K562 (cell line): ENCODE measurements at regions not wholly inside any gene's neighbourhood (a gene's known extent, or its start where the extent isn't known, plus 50 kb on each side); places are given as distances from the start of the nearest gene placed in this dataset.

Experiments used
- ATAC-seq: fragments of 200-7000 bp; cut with Tn5 transposase; 3 replicates; pipeline ENCODE4 v1.9.1; 2020; ENCODE audit warnings: moderate library complexity
- BruUV-seq: library from RNA; stranded (reverse); fragments of 400-500 nt; replicated peaks from 2 replicates; lab custom pipeline; 2021; lab: Mats Ljungman, UMichigan
- CTCF ChIA-PET: fragments of 300-600 bp; formaldehyde crosslinking; extraction: SDS; loops from one replicate; lab custom pipeline; 2021; ENCODE audit warnings: low intra/inter-chr PET ratio; lab: Yijun Ruan, JAX
- POLR2A ChIA-PET: fragments of 300-600, 350-650 bp; sonication (Branson Sonifier 250); formaldehyde crosslinking; extraction: SDS; loops from one replicate; lab custom pipeline; 2021; ENCODE audit warnings: antibody characterized with exemption, inconsistent platforms; lab: Yijun Ruan, JAX
- DNase-seq, 4 experiments: peaks; one replicate each; pipeline versions ENCODE4 v3.0.0 to v3.0.0-alpha.2; 2011 to 2018; ENCODE audit warnings: low spot score in 3 of 4, mixed read lengths in 3 of 4; ENCODE audit errors: extremely low read depth in 1 of 4
- FAIRE-seq: peaks from 2 replicates; lab custom pipeline; 2011; peaks lifted over from hg19 to GRCh38; lab: Jason Lieb, UNC
- H2AFZ ChIP-seq: 2 replicates; pipeline ENCODE4 v1.6.0; 2011; ENCODE audit warnings: low read depth, low read length, control low read depth, inconsistent platforms
- H3K27ac ChIP-seq: fragments of 200-600 bp; 3 replicates; pipeline ENCODE4 v1.8.0; 2011; ENCODE audit warnings: low read depth, mild to moderate bottlenecking, control low read depth, inconsistent platforms, low read length, moderate library complexity, mixed read lengths; ENCODE audit errors: extremely low read depth
- H3K27me3 ChIP-seq, 2 experiments: fragments of 300-600 bp in 1 of 2; 2 replicates in 1 of 2; 3 replicates in 1 of 2; pipeline versions ENCODE4 v1.6.0 to v1.8.0; 2011; ENCODE audit warnings: inconsistent platforms in 2 of 2, low read length in 2 of 2, mild to moderate bottlenecking in 1 of 2, mixed read lengths in 1 of 2, moderate library complexity in 1 of 2; ENCODE audit not compliant: control insufficient read depth in 2 of 2, insufficient read depth in 2 of 2
- H3K36me3 ChIP-seq: fragments of 300-600 bp; 3 replicates; pipeline ENCODE4 v1.8.0; 2011; ENCODE audit warnings: mild to moderate bottlenecking, low read length, inconsistent platforms; ENCODE audit not compliant: control insufficient read depth, insufficient read depth
- H3K4me1 ChIP-seq, 2 experiments: fragments of 200-600 bp in 1 of 2; replicated peaks in 1 of 2; 2 replicates in 1 of 2; 3 replicates in 1 of 2; pipeline versions ENCODE4 v1.5.1 to v1.8.0; 2011; ENCODE audit warnings: inconsistent platforms in 2 of 2, low read length in 2 of 2, mild to moderate bottlenecking in 1 of 2, mixed read lengths in 1 of 2, moderate library complexity in 1 of 2; ENCODE audit not compliant: control insufficient read depth in 2 of 2, insufficient read depth in 2 of 2
- H3K4me2 ChIP-seq: 2 replicates; pipeline ENCODE4 v1.6.1; 2011; ENCODE audit warnings: low read length, control low read depth, inconsistent platforms, mixed read lengths; ENCODE audit not compliant: insufficient read depth
- H3K4me3 ChIP-seq: fragments of 200-600 bp; sonication (generic), shearing (Covaris generic); 2 replicates; pipeline ENCODE4 v1.5.1; 2016; ENCODE audit warnings: control low read depth, inconsistent platforms
- H3K79me2 ChIP-seq: fragments of 200-600 bp; 3 replicates; pipeline ENCODE4 v1.8.0; 2011; ENCODE audit warnings: low read length, inconsistent platforms; ENCODE audit not compliant: control insufficient read depth, insufficient read depth
- H3K9ac ChIP-seq, 2 experiments: 2 replicates each; pipeline versions ENCODE4 v1.6.0 to v1.6.1; 2011; ENCODE audit warnings: low read depth in 2 of 2, low read length in 2 of 2, control low read depth in 1 of 2, inconsistent platforms in 1 of 2, mild to moderate bottlenecking in 1 of 2, mixed read lengths in 1 of 2; ENCODE audit not compliant: insufficient read depth in 1 of 2
- H3K9me1 ChIP-seq: one replicate; pipeline ENCODE4 v1.6.0; 2011; ENCODE audit warnings: inconsistent platforms, mild to moderate bottlenecking, low read length, moderate library complexity; ENCODE audit not compliant: control insufficient read depth, insufficient read depth
- H3K9me3 ChIP-seq: replicated peaks from 2 replicates; pipeline ENCODE4 v1.5.1; 2011; ENCODE audit warnings: low read depth, low read length, inconsistent platforms; ENCODE audit not compliant: control insufficient read depth, insufficient read depth
- H4K20me1 ChIP-seq: replicated peaks from 2 replicates; pipeline ENCODE4 v1.6.1; 2011; ENCODE audit warnings: low read length, inconsistent platforms, mixed read lengths; ENCODE audit not compliant: control insufficient read depth, insufficient read depth
- CCAR2 ChIP-seq: fragments of 200-400 bp; formaldehyde crosslinking; IDR thresholded peaks from 2 replicates; pipeline ENCODE4 v1.6.1; 2017; ENCODE audit warnings: mild to moderate bottlenecking, low read depth, low read length
- HSF4 ChIP-seq: fragments of 250-450 bp; sonication (Bioruptor Pico); IDR thresholded peaks from 2 replicates; pipeline ENCODE4 v2.1.2; 2022; ENCODE audit warnings: mild to moderate bottlenecking, moderate library complexity, borderline replicate concordance
- PCBP1 ChIP-seq: fragments of 200-400 bp; formaldehyde crosslinking; IDR thresholded peaks from 2 replicates; pipeline ENCODE4 v1.6.1; 2018; ENCODE audit warnings: mild to moderate bottlenecking, low read depth, low read length; ENCODE audit not compliant: poor library complexity, severe bottlenecking
- PPARD ChIP-seq: fragments of 250-450 bp; sonication (Bioruptor Pico); IDR thresholded peaks from 2 replicates; pipeline ENCODE4 v1.8.0; 2022; ENCODE audit warnings: inconsistent platforms, mild to moderate bottlenecking, moderate library complexity
- RNF2 ChIP-seq: sonication (generic); IDR thresholded peaks from 2 replicates; pipeline ENCODE4 v1.6.1; 2016
- U2AF2 ChIP-seq: fragments of 200-400 bp; formaldehyde crosslinking; optimal IDR thresholded peaks from 2 replicates; pipeline ENCODE3; 2017; ENCODE audit warnings: low read depth, mild to moderate bottlenecking, low read length
- in situ Hi-C: fragments of 300-500 bp; cut with MboI; formaldehyde crosslinking; loops from 4 replicates; pipeline ENCODE4 v1.15.0; 2018; ENCODE audit warnings: inconsistent platforms, mixed read lengths
- intact Hi-C: fragments of 100-400 bp; cut with micrococcal nuclease; formaldehyde crosslinking; loops from 2 replicates; pipeline ENCODE4 v1.14.2; 2022
- TF ChIP-seq, protein P1 (sequence below): fragments of 450-650 bp; formaldehyde crosslinking; IDR thresholded peaks from 2 replicates; pipeline ENCODE4 v1.4.0; 2020; ENCODE audit warnings: mild to moderate bottlenecking, mixed read lengths

DNA sequence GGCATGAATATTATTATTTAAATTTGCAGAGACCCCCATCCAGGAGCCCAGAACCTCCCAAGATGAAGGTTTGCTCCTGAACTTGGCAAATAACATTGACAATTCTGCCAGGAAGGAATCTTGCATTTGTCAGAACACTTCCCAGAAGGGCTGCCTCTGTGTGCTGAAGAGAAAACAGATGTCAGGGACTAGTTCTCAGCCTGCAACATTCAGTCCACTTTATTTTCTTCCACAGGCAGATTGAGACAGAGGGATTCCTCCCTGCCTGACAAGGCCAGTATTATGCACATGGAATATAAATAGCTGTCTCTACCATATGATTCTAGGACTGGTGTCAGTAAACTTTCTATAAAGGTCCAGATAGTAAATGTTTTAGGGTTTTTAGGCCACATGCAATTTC lies 171.5 kb upstream of the SIX2 start:
- no peak overlapping the region for H3K27ac ChIP-seq
- H3K9me1 ChIP-seq = no peaks in the 10 kb centered on the region
- no peaks in the 10 kb centered on the region; the same call in 1 of the 2 replicates for H4K20me1 ChIP-seq
- FAIRE-seq (no peak), ATAC-seq (no peak), DNase-seq (no peak)
- H3K27me3 ChIP-seq = peaks cover 0 to 6% of the 10 kb centered on the region in 2 experiments; a peak in 2 of 5 replicates
- POLR2A ChIA-PET = no interaction called here
- in situ Hi-C loops = no loop called here
- no peaks in the 10 kb centered on the region for H3K4me1 ChIP-seq
- CTCF ChIA-PET = no interaction called here
- TF ChIP-seq RNF2 (no peak), HSF4 (CRISPR knock-in tag) (no peak), PPARD (CRISPR knock-in tag) (no peak), U2AF2 (no peak), CCAR2 (no peak), PCBP1 (no peak)
- TF ChIP-seq, protein P1, sequence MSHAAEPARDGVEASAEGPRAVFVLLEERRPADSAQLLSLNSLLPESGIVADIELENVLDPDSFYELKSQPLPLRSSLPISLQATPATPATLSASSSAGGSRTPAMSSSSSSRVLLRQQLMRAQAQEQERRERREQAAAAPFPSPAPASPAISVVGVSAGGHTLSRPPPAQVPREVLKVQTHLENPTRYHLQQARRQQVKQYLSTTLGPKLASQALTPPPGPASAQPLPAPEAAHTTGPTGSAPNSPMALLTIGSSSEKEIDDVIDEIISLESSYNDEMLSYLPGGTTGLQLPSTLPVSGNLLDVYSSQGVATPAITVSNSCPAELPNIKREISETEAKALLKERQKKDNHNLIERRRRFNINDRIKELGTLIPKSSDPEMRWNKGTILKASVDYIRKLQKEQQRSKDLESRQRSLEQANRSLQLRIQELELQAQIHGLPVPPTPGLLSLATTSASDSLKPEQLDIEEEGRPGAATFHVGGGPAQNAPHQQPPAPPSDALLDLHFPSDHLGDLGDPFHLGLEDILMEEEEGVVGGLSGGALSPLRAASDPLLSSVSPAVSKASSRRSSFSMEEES = no peak
- no TSS peak for BruUV-seq
- intact Hi-C loops = no loop called here
- no peak overlapping the region for H3K9ac ChIP-seq
- no peaks in the 10 kb centered on the region for H3K36me3 ChIP-seq
- H2AFZ ChIP-seq = no peak overlapping the region
- H3K79me2 ChIP-seq = no peaks in the 10 kb centered on the region
- H3K9me3 ChIP-seq = no peaks in the 10 kb centered on the region
- no peak overlapping the region for H3K4me2 ChIP-seq
- no peak overlapping the region for H3K4me3 ChIP-seq
